GM19395 (cell line): ENCODE measurements at regions not wholly inside any gene's neighbourhood (a gene's known extent, or its start where the extent isn't known, plus 50 kb on each side); places are given as distances from the start of the nearest gene placed in this dataset.
"Not testable (repeated sequence)": the region's sequence is repeated elsewhere in the genome, so short reads cannot be mapped to it uniquely, and the experiment has no call there.

Experiments
- ATAC-seq: cut with Tn5 transposase; IDR thresholded peaks from one replicate; pipeline ENCODE4 v1.9.1; 2021; ENCODE audit warnings: mild to moderate bottlenecking, moderate library complexity; ENCODE audit not compliant: unreplicated experiment

DNA sequence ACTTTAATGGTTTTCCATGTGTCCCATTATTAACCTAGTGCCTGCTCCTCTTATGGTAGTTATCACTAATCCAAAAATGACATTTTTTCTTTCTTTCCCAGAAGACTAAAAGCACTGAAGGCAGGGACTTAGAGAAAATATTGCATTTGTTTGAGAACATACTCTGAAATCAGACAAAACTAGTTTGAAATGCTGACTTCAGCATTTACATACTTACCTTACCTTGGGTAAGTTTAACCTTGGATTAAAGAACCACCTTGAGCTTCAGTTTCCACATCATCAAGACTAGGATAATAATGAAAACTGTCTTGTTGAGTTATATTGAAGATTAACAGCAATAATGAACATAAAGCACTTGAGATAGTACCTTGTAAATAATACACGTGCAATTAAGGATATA, 413.0 kb downstream of the SOX2 start:
- ATAC-seq: no peak

DNA sequence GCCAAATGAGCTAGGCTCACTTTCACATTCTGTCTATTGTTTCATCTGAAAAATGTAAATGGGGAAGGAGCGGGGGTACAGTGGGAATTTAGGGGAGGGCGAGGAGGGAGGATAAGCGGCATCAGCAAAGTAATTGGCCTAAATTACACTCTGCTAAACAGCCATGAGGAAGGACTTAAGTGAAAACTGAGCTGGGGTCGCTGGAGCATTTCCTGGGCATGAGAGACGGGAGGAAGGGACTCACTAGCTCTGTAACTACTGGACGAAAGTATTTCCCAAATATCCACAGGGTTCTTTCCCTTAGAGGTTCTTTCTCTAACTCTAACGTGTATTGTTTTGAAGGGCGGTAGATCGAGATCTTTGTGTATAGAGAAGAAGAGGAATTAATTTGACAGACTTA, 418.0 kb downstream of the SOX2 start:
- no peak for ATAC-seq

DNA sequence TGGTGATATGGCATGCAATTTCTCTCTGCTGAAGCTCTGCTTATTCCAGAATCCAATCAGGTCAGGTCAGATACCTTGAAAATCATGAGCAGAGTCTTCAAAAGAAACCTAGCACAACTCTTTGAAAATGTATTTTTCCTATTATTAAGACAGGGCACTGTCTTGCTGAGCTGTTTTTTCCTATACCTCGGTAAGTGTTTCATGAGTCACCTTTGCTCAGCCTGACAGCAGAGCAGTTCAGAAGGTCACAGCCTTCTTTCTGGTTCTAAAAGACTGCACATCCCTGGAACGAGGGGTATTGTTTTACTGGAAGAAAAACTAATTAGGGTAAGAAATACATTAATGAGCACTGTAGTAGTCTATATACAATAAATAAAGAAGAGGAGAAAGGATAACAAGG, 422.0 kb downstream of the SOX2 start:
- ATAC-seq: no peak

DNA sequence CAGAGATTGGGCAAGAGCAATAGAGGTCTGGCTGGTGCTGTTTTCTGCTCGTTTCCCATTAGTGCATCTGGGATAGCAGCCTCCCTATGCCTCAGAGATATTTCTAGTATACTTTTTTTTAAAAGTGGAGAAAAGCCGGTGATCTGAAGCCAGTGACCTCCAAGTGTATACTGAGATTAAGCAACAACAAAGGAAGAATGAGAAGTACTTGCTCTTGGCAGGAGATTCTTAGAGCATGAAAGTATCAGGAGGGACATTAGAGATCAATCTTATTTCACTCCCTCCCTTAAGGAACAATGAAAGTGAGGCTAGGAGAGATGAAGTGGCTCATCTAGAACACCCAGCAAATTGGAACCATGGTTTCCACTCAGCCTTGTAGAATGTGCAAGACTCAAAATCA, 423.3 kb downstream of the SOX2 start:
- no peak for ATAC-seq

DNA sequence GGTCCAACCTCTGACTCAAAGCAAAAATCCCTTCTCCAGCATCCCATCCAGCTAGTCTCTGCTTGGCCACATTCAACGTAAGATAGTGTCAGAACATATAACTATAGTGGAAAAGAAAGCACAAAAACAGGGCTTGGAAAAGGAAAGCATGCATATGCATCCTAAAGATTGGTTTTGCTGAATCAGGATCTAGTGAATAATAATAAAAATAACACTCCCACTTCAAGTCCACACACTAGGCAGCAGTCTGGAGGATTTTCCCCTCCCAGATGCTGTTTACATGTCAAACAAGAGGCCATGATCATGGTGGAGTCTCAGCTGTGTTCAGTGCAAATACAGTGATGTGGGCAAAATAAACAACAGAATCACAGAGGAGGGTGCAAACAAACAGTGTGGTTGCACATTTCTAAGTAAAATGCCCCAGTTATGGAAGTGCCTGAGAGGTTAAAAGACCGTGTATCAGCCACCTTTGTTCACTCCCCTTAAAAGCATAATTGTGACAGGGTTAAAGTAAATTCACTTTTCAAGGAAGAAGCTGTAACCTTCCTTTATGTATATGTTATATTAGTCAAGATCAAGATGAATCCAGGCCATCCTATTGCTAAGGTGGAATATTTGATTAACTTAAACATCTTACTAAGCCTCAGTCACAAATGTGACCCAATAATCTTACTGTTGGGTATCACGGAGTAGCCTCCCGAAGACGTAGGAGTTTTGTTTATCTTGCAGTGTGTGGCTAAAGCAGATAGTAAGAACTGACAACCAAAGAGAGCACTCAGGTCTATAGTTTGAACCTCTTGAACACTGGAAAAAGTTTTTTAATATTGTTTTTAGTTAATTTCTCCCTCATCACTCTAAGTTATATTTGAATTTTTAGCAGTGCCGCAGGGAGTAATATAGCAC, 424.5 kb downstream of the SOX2 start:
- ATAC-seq: no peak

DNA sequence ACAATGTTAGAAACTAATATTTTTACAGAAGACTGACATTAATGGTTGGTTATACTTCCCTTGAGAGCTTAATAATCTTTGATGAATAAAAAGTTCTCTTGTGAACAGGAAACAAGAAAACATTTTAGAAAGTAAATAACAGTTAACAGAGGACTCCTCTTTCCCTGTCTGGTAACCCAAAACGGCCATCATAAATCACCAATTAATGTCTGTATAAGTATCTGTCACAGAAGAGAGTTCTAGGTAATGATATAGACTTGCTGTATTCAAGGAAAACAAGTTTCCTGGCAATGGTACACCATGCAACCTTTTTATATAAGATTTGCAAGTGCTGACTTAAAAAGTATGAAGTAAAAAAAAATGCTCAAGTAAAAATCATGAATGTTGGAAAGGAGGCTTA, 426.7 kb downstream of the SOX2 start:
- ATAC-seq: no peak

DNA sequence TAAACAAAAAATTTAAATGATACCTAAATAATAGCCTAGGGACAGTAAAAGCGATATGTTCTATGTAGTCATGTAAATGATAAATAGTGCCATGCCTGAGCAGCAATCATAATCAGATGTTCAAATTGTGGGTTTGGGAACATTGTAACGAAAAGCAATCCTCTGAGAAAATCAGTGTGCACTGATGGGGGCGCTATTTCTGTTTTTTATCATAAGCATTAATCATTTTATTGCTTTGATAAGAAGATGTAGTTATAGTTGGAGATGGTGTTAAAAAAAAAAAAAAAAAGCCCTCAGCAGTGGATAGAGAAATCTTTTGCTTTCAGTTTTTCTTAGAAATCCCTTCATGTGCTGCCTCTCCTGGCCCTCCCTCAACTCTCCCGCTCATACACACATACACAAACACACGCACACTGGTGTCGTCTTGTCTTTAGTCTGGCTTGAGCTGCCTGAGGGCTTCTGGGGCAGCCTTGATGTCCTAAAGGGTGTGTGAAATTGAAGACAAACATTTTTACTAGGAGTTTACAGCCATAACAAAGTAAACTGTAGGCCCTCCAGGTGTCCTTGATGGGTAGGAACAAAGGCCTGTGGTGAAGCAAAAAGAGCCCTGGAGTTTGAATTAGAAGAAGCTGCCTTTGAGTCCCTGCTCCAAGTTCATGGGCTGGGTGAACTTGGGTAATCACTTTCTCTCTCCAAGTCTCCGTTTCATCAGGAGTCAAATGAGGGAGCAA, 428.1 kb downstream of the SOX2 start:
- ATAC-seq: no peak

DNA sequence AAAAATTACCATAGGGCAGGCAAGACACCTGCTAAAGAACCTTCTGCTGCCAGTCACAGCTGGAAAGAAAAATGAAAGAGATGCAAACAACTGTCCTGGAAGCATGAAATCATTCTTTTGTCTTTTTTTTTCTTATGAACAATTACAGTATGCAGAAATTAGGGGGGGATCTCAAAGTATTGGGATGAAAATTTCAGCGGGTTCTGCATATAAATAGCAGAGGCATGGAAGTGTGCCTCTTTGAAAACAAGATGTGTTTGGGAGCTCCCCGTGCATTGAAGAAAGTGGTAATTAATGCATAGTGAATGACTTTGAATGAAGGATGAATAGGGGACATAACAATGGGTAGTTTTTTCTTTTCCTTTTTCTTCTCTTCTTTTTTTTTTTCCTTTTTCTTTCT, 431.2 kb downstream of the SOX2 start:
- no peak for ATAC-seq

DNA sequence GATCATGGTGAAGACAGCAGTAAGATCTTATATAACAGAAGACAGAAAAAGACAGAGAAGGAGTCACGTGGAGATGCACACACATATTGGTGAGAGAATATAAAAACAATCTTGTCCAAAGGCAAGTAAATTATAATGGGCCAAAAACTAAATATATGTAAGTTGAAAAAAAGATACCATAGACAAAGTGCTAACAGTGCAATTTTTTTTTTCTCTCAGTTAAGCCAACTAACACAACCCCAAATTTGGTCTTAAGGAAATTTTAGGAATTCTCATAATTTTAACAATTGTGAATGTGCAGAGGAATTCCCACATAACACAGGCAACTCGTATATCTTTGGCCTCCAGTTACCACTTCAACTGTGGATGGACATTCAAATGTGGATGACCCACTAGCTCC, 432.2 kb downstream of the SOX2 start:
- no peak for ATAC-seq

DNA sequence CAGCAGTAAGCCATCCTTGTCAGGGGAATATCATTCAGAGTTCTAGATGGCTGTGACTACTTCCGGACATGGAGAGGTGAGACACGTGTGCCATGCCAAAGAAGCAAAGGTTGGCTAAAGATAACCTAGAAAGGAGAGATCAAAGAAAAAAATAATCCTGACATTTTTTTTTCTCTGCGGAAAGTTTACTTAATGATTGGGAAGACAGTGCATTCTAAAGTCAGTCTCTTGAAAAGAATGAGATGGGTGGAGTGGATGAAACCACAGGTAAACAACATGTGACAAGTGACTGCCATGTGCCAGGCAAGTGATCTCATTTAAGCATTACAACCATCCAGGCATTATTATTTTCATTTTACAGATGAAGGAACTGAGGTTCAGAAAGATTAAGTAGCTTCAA, 436.6 kb downstream of the SOX2 start:
- ATAC-seq: no peak

DNA sequence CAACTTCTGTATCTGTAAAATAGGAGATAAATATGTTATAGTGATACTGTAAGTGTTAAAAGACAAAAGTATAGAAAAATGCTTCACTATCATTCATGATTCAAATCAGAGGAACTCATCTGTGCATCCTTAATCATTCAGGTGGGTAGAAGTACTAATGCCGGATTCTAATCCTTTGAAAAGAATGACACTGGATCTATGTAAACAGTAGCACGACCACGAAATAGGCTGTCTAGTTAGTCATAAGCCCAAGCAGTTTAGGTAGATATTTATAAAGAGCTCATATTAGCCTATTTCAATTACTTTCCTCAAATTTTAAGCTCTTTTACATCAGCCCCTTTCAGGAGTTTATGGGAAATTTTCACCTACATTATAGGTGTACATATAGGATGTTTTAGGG, 437.9 kb downstream of the SOX2 start:
- no peak for ATAC-seq

DNA sequence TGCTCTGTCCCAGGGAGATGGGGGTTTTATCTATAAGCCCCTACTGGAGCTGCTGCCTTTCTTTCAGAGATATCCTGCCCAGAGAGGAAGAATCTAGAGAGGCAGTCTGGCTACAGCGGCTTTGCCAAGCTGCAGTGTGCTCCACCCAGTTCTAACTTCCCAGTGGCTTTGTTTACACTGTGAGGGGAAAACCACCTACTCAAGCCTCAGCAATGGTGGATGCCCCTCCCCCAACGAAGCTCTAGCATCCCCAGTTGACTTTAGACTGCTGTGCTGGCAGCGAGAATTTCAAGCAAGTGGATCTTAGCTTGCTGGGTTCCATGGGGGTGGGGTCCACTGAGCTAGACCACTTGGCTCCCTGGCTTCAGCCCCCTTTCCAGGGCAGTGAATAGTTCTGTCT, 444.6 kb downstream of the SOX2 start:
- not testable (repeated sequence) for ATAC-seq

DNA sequence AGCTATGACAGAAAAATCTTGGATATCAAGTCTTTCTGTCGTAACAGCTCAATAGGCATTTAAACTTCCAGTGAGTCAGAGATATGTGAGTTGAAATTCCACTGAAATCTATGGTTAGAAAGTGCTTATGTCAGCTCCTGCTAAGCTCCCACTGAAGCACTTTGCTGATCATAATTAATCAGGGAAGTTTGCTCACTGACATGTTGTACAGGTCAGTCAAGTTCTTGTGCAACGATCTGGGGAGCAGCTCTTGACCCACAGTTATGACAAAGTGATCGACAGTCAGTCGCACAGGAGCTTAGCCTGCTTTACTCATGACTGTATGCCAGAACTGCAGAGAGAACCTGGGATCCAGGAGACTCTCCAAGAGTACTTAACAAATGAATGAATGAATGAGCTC, 453.5 kb downstream of the SOX2 start:
- ATAC-seq: no peak

DNA sequence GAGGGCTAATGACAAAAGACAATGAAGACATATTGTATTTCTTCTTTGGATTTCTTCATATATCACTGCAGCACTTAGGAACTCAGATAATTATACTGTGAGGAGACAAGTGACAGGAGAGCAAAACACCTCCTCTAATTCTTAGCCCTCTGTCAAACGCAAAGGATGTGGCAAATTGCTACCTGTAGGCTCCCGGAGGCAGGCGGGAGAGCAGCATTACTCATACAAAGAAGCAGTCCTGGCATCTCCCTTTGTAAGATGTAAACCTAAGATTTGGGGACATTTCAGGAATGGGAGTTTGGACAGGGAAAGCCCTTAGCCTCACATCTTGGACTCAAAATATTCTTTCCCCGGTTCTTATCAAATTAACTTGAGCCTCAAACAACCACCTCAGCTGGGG, 460.8 kb downstream of the SOX2 start:
- no peak for ATAC-seq

DNA sequence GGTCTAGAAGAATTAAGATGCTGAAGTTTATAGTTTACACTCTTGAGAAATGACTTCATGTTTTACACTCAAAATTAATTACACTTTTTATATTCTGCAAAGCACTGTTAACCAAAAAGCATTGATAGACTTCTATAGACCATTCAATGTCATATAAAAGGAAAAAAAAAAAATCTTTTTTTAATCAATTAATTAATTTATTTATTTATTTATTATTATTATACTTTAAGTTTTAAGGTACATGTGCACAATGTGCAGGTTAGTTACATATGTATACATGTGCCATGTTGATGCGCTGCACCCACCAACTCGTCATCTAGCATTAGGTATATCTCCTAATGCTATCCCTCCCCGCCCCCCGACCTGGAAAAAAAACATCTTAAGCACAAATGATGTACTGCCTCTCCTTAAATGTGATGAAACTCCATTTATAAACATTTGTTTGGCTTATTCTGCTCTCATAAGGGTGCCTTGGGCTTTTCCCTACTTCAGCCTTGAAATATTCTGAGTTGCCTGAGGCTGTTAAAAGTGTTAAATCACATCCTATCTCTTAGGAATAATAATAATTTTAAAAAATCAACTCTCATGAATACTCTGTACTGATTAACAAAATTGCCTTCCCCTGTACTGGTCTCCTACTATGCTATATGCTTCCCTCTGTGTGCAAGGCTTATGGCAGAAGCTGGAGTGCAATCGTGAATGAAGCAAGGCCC, 466.9 kb downstream of the SOX2 start:
- no peak for ATAC-seq

DNA sequence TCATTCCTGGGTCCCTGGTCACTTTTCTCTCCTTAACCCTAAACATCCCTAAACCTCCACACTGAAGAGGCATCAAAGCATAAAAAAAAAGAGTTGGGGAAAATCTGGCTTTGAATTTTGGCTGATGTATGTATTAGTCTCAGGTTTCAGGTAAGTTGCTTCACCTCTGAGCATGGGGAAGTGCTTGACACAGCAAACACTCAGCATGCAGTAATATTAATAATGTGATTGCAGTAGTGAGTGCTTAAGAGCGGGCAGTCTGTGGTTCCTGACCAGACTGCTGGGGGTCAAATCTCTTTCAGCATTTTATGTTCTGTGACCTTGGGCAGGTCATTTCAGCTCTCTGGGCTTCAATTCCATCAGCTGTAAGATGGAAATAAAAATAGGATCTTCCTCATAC, 467.9 kb downstream of the SOX2 start:
- no peak for ATAC-seq

DNA sequence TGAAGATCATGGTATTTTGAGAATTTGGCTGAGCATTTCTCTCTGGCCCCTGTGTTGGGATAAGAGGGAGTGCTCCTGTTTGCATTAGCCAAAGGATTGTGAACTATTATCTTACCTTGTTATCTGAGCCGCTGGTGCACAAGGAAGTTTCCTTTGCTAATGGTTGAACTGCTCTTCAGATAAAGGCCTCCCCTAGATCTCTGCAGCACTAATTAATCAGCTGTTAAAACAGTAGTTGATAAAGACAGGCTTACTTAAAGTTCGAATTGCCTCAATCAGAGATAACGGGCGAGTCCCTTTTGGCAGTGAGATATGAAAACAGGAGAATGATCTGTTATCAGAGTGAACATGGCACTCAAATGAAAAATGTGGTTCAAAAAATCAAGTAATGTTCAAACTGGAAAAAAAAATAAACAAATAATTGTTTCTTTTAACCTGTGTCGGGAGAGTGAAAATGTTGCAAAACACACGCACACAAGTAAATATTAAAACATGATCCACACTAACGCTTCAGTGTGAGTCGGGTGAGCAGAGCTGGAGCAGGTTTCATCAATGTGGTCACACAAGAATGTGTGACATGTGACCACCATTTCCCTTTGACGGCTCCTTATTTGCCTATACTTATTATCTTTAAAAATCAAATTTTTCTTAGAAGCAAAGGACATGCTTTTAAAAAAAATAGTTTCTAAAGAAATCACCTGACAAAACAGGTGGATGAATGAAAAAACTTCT, 469.1 kb downstream of the SOX2 start:
- ATAC-seq: no peak

DNA sequence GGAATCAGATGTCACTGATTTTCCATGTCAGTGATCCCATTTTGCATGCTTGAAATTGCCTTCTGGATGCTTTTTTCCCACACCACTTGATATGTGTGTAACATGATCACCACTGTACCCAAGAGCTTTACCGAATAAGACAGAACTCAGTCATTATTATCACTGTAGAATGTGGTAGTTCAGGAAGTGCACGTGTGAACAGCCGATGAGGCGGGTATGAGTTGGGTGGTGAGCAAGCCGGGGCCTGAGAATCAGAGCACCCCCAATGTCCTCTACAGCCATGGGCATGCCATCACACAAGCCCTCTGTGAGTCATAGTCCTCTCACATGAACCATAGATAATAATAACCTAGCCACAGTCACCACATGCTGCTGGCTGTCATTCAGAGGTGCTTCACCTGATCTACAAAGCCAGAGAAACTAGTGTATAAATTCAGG, 470.8 kb downstream of the SOX2 start:
- ATAC-seq: no peak

DNA sequence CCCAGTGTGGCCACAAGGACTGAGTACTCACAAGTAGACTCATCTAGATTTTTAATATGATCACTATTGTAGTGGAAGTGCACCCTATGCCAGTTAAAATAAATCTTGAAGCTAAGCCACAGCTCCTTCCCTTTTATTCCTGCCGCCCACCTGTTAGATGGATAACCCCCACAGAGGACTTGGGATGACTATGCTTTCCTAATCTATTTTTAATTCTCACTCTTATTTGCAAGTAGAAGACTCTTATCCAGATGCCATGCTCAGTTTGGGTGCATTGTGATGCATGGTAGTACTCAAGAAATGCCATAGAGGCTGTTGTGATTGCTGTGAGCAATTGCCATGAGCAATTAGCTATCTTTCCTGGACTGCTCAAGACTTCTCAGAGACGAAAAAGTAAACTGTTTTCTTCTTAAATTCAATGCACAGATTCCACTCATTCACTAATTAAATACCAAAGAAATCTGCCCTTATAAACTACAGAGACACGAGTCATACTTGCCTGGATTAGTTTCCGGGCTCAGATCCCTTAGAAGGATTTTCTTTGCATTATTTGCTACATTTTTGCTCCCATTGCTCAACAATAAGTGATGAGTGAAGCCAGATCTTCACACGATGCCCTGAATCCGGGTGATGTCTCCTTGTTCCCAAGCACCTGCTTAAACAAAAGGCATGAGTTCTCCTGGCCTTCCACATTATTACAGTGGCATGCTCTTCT, 472.1 kb downstream of the SOX2 start:
- no peak for ATAC-seq

DNA sequence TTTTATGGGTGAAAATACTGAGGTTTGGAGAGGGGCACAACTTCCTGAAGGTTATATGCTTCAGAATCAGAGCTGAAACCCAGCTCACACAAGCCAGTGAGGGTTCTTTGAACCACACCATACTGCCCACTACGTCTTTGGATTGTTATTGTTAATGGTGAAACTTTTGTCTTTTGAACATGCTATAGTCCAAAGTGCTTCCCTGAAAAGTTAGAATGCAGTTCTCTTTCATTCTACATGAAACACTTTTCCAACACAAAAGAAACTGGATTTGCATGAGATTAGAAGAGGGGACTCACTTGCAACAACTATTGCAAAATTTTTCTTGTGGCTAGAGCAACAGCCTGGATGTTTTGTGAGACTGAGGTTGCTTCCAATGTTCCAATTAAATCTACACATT, 473.6 kb downstream of the SOX2 start:
- no peak for ATAC-seq
